ENCODE measurements at regions not wholly inside any gene's neighbourhood (a gene's known extent, or its start where the extent isn't known, plus 50 kb on each side); places are given as distances from the start of the nearest gene placed in this dataset.

DNA sequence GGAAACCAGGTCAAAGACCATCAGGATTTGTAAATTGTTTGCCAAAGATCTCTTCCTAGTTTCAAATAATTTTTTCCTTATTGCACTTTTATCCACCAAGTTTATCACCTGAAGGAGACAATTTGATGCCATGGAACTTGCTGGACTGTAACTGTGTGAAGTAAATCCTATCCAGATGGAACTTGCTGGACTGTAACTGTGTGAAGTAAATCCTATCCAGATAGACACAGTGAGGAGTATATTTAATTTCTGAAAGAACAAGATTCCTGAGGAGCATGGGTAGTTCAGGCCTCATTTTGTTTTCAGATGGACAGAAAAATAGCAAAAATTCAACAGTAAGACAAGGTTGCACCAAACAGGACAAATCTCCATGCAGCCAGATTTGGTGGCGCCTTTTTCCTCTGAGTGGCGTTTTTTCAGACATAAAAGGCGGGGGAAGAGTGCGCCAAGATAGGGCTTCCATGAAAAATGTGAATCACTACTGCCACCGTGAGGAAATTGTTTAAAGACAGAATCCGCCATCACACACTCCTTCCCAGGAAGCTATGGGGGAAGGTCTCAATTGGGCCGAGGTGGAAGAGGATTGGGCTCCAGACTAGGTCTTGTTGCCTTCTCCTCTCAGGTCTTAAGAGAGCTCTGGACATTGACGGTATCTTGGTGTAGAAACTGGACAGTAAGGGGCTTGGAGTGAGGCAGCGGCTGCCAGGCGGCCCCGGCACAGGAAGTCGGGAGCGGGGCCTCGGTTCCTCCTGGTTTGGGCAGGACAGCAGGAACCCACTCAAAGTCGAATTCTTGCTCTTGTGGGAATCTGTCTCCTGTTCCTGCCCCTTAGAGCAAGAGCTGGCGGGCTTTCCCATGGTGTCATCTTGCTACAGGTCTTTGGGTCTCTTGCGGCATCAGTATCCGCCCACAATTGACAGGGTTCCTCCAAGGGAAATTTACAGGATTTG lies 234.7 kb downstream of the OR13H1 start:
- peak; percentile 92 for DNase-seq

DNA sequence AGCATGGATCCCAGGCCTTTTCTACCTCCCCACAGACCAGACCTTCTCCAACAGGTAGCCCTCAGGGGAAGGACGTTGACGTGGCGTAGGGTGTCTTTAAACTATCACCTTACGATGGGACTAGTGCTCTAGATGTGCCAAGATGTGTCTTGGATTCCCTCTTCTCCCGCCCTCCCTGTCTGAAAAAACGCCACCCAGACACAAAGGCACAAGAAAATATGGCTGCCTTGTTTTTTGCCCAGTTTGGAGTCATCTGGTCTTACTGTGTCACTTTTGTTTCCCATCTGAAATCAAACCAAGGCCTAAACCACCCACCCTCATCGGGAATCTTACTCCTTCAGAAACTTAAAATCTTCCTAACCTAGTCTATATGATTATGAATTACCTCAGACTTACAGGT lies 235.4 kb downstream of the OR13H1 start:
- no peak for DNase-seq

DNA sequence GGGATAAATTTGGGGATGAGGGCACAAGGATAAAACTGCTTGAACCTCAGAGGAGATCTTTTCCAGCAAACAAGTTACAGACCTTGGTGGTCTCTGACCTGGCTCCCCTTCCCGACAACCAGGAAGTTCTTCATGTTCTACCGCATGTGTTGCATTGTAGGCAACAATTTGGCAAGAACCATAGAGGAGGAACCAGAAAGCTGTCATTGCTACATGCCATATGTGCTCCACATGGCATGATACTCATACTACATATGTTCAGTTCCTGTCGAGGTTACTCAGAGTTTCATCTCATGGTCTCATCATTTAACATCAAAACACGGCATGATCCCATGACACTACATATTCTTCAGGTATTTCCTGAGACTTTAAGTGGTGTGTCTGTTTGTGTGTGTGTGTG lies 235.9 kb downstream of the OR13H1 start:
- no peak for DNase-seq

DNA sequence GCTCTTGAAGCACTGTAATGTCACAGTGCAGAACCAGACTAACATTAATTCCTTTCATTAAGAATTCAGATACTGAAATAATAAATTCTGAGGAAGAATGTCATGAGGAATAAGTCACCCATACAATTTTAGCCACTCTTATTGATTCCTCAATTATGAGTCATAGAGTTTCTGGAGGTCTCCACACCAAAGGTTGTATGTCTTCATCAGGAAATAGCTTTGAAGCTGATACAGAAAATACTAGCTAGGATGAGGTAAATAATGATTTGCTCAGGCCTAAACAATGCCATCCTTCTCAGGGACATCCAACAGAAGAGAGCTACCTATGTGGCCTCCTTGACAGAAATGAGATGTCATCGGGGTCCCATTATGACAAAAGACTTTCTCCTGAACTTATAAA lies 238.8 kb downstream of the OR13H1 start:
- DNase-seq: no peak

DNA sequence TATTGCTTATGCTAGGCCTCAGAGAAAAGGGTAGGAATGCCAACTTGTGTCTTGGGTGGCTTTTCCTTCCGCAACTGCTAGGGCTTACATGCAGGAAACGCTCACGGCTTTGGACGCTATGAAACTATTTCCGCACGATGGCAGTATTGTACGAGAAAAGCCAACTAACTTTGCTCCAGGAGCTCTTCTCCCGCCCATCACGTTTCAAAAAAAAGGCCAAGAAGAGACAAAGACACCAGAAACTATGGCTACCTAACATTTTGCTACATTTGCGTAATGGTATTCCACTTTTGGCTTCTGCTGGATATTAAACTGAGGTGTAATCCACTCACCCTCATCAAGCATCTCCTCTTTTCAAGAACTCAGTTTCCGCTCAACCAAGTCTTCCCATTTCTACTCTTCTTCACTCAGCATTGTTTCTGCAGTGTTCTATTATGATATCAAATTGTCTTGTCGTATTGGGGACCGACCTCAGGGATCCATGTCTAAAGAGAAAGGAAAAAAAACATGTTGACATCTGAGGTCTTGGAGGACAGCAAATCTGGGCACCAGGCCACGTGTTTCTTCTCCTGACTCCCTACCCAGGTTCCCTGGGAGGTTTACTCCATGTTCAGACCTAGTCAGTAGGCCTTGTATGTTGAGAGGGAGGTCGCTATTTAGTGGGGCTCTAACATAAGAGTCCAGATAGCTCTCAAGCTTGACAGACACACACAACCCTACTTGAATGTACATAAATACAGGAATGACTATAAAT lies 239.4 kb upstream of the STK26 start:
- peak; percentile 94 for DNase-seq

DNA sequence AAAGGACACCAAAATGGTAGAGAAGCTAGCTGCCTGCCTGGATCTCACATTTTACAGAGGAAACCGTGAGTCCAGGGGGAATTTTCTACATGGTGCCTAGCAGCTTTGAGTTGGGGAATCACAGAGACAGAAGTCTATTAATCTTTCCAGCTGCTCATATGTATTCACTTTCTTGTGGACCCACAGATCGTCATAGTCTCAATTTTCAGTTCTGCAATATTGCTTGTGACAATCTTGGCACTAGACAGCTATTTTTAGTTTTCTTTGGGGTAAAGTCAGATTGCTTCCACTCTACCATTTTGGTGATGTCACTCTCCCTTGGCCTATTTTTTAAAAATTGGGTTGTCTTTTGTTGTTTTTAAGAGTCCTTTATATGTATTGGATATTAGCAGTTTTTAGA lies 233.4 kb upstream of the STK26 start:
- no peak for DNase-seq

DNA sequence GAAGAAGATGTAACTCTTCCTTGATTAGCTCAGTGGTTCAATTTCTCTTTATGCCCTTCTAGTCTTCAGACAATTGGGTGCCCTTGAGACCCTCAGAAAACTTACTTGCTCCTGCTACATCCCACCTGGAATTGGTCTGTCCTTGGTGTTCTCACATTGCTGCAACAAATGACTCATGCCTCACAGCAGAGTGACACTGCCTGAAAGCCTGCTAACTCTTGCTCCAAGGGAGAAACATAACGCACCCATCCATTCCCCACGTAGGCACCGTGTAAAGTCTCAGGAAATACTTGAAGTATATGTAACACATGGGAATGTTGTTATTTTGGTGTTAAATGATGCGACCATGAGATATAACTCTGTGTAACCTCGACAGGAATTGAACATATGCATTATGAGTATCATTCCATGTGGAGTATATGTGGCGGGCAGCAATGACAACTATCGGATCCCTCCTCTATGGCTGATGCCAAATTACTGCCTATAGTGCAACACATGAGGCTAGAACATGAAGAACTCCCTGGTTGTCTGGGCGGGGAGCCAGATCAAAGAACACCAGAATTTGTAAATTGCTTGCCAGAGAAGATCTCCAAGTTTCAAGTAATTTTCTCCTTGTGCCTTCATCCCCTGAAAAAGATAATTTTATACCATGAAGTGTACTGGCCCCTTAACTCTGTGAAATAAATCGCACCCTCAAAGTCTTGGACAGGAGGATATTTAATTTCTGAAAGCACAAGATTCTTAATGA lies 231.3 kb upstream of the STK26 start:
- DNase-seq: no peak

DNA sequence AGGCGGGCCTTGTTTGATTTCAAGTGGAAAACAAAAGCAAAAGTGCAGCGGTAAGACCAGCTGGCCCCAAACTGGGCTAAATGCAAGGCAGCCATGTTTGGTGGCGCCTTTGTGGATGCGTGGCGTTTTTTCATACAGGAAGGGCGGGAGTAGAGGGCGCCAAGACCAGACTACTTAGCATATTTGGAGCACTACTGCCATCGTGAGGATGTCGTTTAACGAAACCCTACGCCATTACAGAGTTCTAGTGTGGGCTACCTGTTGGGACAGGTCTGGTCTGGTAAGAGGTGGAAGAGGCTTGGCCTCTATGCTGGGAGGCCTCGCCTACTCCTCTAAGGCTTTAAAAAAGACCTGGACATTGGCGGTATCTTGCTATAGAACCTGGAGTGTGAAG lies 230.7 kb upstream of the STK26 start:
- DNase-seq: peak; percentile 95

DNA sequence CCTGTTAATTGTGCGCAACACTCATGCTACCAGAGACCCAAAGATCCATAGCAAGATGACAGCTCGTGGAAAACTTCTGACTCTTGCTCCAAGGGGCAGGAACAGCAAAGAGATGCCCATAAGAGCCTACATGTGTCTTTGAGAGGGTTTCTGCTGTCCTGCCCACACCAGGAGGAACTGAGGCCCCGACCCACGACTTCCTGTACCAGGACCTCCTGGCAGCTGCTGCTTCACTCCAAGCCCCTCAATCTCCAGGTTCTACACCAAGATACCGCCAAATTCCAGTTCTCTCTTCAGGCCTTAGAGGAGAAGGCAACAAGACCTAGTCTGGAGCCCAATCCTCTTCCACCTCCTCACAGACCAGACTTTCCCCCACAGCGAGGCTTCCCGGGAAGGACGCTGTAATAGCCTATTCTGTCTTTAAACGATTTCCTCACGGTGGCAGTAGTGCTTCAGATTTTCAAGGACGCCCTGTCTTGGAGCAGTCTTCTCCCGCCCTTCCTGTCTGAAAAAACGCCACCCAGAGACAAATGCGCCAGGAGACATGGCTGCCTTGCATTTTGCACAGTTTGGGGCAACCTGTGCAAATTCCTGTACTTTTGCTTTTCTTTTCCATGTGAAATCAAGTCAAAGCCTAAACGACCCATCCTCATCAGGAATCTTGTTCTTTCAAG lies 230.2 kb upstream of the STK26 start:
- peak; percentile 95 for DNase-seq

DNA sequence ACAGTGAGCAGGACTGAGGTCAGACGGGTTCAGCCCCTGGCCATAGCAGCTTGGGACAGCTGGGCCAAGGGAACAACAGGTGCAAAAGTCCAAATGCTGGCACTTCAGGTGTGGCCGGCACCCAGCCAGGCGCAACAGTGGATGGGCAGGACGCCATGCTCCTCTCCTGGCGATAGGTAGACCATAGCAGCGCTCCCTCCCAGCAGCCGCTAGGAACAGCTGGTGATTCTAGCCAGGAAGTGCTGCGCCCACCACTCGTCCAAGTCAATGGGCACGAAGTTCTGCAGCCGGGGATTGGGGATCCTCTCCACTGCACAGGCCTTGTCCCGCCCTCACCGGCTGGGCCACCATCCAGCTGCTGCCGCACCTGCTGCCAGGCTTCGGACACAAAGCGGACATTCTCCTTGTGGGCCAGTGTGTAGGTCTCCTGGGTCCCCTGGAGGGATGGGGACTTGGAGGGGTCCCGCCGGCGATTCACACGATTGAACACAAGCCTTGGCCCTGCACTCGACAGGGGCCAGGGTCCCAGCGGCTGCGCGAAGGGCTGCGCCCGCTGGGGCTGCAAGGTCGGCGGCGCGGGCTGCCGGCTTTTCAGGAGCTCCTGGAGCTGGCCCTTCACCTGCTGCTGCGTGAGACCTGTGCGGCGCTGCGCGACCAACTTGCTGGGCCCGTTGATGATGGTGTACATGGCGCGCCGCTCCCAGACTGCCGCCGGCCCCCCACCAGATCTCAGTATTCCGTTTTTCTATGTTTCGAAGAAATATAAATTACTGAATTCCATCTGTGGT lies 227.5 kb upstream of the STK26 start:
- no peak for DNase-seq

DNA sequence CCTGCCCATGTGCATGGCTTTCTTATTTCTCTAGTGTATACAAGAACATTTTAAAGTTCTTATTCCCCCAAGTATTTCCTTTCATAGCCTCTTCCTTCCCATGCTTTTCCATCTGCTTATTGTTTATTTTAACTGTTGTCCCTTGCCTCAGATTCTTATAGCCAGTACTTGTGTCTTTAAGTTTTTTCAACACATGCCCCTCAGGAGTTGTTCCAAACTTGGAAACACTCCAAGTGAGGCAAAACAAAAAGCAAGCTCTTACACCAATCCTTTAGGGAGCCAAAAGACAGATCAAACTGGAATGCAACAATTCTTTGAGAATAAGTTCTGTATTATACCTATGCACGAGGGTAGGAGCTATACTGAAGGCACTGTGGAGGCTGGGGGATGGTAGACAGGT lies 222.0 kb upstream of the STK26 start:
- no peak for DNase-seq

DNA sequence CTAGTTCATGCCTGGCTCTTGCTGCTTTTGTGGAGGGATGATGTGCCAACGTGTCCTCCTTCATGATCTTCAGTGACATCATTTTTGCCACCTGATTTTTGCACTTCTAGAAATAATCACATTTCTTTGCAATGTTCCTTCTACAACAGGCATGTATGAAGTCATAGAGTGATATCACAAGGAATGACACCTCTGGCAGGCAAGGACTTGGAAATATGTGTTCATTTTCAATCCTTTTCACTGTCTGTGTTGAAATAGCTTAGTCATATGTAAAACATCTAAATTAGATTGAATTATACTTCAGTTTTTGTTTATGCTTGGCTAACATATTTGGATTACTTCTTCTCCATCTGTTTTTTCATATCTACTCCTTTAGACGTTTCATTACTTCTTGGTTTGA lies 221.2 kb upstream of the STK26 start:
- DNase-seq: no peak

DNA sequence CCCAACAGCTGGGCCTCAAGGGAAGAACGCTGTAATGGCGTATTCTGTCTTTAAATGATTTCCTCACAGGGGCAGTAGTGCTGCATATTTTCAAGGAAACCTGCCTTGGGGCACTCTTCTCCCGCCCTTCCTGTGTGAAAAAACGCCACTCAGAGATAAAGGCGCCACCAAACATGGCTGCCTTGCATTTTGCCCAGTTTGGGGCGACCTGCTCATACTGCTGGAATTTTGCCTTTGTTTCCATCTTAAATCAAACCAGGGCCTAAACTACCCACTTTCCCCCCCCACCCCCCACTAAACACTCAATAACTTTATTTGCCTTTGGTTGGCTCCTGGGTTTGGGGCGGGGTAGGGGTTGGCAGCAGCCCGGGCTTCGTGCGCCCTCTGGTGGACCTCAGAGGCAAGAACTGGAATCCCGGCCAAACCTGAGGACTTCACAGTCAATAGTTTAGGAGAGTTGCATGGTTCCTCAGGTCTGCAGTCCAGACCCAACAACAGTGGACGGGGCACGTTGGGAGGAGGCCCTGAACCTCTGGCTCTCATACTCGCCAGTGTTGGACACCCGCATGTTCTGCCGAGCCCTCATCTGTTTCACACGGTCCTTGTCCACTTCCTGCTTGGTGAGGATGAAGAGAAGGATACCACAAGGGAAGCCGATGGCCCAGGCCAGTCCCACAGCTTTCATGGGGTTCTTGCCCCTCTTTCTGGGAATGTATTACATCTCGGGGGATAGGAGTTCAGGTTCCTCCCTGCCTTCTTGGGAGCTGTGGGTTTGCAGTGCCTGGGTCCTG lies 220.1 kb upstream of the STK26 start:
- DNase-seq: peak; percentile 86

DNA sequence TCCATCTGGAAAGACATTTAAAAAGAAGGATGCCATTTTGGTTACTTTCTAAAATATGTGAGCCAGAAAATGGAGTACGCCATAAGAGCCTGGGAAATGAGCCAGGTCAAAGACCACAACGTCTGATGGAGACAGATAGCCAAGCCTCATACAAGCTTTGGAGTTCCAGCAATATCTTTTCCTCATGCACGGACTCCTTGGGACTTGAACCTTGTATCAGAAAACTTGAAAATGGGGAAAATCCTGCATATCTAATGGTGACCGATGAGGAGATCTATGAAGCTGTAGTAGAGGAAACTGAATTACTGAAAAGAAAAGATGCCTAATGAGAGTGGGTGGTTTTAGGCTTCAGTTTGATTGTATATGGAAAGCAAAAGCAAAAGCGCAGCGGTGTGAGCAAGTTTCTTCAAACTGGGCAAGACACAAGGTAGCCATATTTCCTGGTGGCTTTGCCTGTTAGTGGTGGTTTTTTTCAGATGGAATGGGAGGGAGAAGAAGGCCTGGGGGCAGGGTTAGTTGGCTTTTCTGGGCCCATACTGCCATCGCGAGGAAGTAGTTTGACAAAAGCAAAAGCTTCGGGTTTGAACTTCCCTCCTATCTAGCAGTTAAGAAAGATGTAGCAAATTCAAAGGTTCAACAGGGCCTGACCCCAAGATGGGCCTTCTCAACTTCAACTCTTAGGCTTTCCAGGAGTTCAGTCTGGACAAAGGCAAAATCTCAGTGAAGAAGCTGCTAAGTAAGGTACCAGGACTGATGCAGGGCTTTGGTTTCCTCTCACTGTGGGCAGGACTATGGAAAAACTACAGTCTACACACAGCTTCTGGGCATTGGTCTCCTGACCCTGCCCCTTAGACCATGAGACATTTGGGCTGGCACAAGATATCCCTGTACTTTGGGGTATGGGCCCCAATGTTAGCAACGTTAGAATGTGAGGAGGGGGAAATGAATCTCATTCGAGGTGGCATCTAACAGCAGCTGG lies 210.0 kb upstream of the STK26 start:
- peak; percentile 84 for DNase-seq

DNA sequence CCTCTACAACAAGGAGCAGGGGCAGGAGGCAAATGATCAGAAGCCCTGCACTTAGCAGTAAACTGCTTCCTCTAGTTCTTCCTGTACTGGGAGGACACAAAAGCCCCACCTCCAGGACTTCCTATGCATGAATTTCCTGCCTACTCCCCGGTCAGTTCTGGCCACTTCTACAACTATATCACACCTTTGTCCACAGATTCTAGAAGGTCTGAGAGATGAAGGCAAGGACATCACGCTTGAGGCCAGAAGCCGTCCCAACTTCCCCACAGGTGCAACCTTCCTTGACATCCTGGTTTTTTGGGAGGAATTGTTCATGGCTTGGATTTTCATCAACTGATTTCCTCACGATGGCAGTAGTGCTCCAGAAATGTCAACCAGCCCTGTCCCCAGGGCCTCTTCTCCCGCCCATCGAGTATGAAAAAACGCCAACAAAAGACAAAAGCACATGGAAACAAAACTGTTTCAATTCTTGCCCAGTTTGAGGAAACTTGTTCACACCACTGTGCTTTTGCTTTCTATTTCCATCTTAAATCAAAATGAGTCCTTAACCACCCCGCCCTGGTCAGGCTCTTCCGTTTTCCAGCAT lies 206.5 kb upstream of the STK26 start:
- DNase-seq: peak; percentile 88

DNA sequence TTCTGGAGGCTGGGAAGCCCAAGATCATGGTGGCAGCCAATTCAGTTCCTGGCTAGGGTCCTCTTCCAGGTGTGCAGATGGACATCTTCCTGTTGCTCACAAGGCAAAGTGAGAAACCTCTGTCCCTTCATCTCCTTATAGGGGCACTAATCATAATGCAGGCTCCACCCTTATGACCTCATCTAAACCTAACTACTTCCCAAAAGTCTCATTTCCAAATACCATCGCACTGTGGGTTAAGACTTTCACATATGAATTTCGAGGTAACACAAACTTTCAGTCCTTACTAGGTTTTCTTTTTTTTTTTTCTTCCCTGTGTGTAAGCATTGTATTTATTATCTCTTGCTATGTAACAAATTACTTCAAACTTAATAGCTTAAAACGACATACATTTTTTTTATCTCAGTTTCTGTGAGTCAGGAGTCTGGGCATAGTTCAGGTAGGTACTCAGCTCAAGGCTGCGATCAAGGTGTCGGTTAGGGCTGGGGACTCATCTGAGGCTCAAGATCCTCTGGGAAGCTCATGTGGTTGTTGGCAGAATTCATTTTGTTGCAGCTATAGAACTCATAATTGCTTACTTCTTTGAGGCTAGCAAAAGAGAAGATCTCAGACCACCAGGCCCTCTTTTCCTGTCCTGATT lies 204.7 kb upstream of the STK26 start:
- no peak for DNase-seq

DNA sequence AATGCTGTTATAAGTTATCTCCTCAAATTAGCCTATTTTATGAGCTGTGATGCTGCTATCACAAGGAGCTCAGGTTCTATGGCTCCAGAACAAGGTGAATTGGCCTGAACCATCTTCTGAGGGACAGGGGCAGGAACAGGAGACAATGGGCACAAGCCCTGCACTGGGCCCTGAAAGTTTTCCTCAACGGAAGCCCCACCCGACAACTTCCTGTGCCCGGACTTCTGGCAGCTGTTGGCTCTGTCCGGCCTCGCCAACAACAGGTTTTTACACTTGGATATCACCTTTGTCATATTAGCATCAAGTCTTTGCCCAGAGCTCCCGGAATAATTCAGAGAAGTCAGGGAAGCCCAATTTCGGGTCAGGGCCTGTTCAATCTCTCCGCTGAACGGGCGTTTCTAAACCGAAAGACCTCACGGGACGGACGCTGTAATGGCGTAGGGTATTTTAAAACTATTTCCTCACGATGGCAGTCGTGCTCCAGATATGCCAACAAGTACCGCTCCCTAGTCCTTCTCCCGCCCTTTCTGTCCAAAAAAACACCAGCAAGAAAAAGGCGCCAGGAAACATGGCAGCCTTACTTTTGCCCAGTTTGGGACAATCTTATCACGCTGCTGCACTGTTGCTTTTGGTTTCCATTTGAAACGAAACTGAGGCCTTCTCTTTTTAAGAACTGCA lies 201.0 kb upstream of the STK26 start:
- peak; percentile 87 for DNase-seq

DNA sequence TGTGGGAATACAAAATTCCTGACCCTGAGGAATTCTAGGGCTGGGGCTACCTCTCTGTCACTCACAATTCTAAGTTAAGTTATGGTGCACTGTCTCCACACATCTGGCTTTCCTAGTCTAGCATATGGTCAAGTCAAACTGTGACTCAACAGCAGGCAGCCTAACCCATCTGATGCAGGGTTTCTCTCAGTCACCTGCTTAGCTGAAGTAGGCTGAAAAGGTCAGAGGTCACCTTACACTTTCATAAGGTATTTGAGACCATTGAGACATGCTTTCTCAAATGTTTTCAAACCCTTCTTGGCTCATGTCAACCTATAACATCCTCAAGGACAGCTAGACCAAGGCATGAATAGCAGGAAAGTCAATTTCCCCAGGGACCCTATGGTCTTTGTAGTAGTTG lies 196.5 kb upstream of the STK26 start:
- DNase-seq: no peak
